Fibroblast of mammary gland (primary cell): ENCODE measurements at regions not wholly inside any gene's neighbourhood (a gene's known extent, or its start where the extent isn't known, plus 50 kb on each side); places are given as distances from the start of the nearest gene placed in this dataset.

ENCODE experiments used
- DNase-seq: peaks from one replicate; pipeline ENCODE4 v3.0.0-alpha.2; 2010; ENCODE audit warnings: low read depth
- H3K4me3 ChIP-seq: 2 replicates; pipeline ENCODE4 v1.5.1; 2011; ENCODE audit warnings: low read depth, mild to moderate bottlenecking, low read length, moderate library complexity; ENCODE audit not compliant: control insufficient read depth
- CTCF ChIP-seq: conservative IDR thresholded peaks from 2 replicates; pipeline ENCODE4 v1.5.1; 2011; ENCODE audit warnings: low read depth, low read length, inconsistent platforms; ENCODE audit not compliant: control insufficient read depth, insufficient read depth

DNA sequence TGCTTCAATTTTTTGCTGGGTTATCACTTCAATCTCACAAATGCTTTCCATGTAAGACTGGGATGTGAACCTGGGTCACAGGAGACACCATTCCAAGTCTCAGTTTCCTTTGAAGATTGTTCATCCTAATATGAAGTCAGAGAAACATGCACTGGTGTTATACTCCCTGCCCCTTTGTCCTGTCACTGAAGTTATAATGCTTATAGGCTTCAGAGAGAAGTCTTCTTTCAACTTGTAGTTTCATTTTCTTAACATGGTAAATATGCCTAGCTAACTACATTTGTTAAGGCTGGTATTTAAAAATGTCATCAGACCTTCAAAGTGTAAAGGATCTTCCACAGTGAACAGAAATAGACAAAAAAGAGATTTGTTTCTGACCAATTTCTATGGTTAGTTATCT is 1195.9 kb downstream of the MRPL39 start:
- TF ChIP-seq CTCF: no peak
- no peak overlapping the region for H3K4me3 ChIP-seq
- DNase-seq: no peak

DNA sequence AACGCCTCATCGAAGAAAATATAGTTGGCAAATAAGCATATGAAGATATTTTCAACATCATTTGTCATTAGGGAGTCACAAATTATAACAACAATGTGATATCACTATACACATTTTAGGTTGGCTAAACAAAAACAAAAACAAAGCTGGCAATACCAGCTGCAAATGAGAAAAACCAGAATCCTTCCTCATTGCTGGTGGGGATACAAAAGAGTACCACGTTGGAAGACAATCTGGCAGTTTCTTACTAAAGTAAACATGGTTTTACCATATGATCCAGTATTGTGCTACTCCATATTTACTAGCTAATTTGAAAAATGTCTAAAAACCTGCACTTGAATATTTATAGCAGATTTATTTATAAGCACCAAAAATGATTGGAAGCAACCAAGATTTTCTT is 1204.1 kb downstream of the MRPL39 start:
- no peak for TF ChIP-seq CTCF
- no peak for DNase-seq
- no peak overlapping the region for H3K4me3 ChIP-seq

GRCh38 chr21:24395320-24395923 is 1211.9 kb downstream of the MRPL39 start:
- TF ChIP-seq CTCF: no peak
- H3K4me3 ChIP-seq: no peak overlapping the region

DNA sequence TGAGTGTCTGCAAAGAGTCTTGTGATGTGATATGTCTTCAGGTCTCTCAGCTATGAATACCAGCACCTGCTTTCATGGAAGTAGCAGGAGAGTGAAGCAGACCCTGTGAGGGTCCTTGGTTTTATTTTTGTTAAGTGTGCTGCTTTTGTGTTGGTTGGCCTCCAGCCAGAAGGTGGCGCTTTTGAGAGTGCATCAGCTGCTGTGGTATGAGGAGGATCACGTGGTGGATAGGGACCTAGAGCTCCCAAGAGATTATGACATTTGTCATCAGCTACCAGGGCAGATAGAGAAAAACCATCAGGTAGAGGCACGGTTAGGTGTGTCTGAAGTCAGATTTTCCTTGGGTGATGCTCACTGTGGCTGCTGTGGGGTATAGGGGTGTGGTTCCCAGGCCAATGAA is 1232.1 kb downstream of the MRPL39 start:
- no peak for TF ChIP-seq CTCF
- no peak overlapping the region for H3K4me3 ChIP-seq
- no peak for DNase-seq

More at GRCh38 chr21:24395320-24395923, 1211.9 kb downstream of the MRPL39 start:
- DNase-seq: no peak

DNA sequence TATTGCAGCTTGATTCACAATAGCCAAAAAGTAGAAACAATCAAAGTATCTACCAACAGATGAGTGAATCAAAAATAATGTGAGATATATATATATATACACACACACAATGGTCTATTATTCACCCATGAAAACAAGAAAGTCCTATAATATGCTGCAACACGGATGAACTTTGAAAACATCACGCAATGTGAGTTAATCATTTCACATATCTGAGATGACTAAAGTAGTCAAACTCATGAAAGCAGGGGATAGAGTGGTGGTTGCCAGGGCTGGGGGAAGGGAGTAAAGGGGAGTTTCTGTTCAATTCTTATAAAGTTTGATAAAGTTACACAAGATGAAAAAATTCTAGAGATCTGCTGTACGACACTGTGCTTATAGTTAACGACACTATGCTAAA is 1234.8 kb downstream of the MRPL39 start:
- no peak overlapping the region for H3K4me3 ChIP-seq
- DNase-seq: no peak
- no peak for TF ChIP-seq CTCF

DNA sequence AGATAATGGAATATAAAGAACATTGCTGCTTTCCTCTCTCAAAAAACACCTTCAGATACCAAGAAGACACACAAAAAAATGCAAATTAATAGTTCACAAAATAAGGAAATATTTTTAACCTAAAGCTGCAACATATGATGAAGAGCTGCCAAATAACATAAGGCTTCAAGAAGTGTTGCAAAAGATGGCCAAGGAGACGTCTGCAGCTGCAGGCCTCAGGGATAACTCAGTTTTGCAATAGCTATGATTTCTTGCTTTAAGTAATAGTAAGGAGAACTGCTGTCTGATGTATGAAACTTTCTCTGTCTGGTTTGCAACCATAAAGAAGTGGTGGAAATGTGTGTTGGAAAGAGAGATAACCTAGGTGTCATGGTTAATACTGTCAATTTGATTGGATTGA is 1237.5 kb downstream of the MRPL39 start:
- H3K4me3 ChIP-seq: no peak overlapping the region
- no peak for DNase-seq
- no peak for TF ChIP-seq CTCF

DNA sequence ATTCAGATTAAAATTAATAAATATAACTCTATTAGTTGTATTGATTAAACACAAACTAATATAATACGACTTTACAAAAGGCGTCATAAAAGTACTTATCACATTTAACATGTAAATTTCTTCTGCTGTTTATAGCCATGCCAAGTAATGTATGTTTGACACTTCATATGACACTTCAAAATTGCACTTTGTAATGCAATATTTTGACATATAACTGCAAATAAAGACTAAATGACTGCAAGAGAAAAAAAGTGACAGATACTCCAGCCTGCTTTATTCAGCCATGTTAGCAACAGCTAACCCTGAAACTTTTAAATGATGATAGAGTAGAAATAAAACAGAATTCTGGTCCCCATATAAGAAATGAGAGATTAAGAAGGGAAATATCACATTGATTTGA is 1238.0 kb downstream of the MRPL39 start:
- no peak overlapping the region for H3K4me3 ChIP-seq
- no peak for DNase-seq
- TF ChIP-seq CTCF: no peak
